HG03097 (cell line): ENCODE measurements at regions not wholly inside any gene's neighbourhood (a gene's known extent, or its start where the extent isn't known, plus 50 kb on each side); places are given as distances from the start of the nearest gene placed in this dataset.

Experiments used
- ATAC-seq: cut with Tn5 transposase; IDR thresholded peaks from one replicate; pipeline ENCODE4 v1.9.1; 2021; ENCODE audit not compliant: unreplicated experiment, low FRiP score

- ATAC-seq, result no peak
Measured at GRCh38 chr10:36345807-36346206, 703.7 kb upstream of the FZD8 start.

DNA sequence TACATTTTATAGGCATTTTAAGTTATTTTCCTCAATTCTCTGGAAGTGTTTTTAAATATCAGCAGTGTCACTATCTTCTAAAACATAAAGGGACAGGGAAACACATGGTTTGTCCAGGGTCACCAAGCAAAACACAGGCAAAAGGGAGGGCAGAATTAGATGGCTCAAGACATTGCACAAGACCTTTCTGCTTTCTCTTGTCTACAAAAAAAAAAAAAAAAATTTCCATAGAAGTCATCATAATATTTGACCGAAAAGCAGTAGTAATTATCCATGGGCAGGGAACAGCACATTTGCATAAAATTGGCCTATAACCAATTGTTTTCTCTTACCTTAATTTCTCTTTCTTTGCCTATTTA is 703.1 kb upstream of the FZD8 start:
- no peak for ATAC-seq

DNA sequence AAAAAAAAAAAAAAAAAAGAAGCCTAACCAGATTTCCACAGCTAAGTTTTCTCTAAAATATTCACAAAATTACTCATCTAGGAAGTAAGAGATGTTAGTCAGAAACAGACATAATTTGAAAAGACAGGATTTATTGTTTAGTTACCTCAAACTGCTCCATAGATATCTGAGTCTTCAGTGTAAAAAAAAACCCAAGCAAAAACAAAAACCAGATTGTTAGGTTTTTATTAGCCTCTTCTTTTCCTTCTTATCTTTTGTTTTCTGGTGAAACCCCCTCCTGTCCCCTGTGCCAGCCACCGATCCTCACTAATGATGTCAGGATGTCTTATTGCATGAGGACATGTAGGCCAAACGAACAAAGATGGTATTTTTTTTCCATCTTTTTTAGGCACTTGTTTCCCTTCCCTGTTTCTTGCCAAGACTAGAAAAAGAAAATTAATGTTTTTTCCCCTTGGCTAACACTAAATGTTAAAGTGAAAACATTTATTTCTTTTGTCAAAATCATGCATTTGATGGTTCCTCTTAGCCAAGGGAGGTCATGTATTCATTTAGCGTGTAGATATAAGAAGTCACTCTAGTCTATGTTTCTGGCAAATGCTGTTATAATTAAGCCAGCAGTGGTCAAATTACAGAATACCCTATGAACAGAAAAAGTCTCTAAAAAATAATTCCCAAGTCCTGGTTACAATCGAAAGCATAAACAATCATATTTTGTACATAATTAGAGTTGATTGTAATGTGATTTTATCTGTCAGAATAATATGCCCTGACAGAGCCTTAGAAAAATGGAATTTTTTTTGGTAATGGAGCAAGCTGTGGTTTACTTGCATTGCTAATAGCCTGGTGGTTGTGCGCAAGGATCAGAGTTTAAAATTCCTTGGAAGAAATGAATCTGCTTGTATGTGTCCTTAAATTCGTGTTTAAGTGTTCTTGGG is 702.4 kb upstream of the FZD8 start:
- ATAC-seq, result no peak

DNA sequence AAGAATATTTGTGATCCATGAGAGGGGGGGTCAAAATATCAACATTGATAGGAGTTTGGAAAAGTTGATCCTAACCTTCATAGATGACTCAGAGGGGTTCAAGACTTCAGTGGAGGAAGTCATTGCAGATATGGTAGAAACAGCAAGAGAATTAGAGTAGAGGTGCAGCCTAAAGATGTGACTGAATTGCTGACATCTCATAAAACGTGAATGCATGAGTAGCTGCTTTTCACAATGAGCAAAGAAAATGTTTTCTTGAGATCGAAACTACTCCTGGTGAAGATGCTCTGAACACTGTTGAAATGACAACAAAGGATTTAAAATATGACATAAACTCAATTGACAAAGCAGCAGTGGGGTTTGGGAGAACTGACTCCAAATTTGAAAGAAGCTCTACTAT is 700.7 kb upstream of the FZD8 start:
- no peak for ATAC-seq

DNA sequence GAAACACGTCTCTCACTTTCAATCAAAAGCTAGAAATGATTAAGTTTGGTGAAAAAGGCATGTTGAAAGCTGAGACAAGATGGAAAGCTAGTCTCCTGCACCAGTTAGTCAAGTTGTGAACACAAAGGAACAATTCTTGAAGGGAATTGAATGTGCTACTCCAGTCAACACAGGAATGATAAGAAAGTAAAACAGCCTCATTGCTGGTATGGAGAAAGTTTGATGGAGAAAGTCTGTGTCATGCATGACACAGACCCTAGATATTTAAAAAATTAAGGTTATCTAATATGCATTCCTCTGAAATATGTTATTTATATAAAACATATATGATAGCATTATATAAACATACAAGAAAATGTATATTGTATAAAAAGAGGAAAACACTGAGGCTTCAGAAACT is 699.4 kb upstream of the FZD8 start:
- ATAC-seq, result no peak

GRCh38 chr10:36336315-36336714 is 694.2 kb upstream of the FZD8 start:
- ATAC-seq, result no peak

GRCh38 chr10:36333446-36333845 is 691.4 kb upstream of the FZD8 start:
- no peak for ATAC-seq

DNA sequence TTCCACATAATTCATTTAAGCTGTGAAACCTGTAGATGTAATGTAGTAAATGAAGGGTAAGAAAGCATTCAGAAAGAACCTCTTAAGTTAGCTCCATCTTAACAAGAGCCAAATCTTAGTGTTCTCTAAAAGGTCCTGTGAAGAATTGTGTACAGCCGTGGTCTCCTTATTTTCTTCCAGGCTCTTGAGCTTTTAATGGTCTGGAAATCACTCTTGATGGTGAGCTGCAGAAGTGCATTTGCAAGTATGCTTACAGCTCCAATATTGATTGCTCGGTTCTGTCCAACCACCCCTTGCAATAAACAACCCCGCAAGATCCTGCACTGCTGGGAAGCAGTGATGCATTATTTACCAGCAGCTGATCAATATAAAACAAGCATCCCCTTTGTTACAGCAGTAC is 690.8 kb upstream of the FZD8 start:
- no peak for ATAC-seq

- no peak for ATAC-seq
Measured at GRCh38 chr10:36331121-36331520, 689.0 kb upstream of the FZD8 start.

DNA sequence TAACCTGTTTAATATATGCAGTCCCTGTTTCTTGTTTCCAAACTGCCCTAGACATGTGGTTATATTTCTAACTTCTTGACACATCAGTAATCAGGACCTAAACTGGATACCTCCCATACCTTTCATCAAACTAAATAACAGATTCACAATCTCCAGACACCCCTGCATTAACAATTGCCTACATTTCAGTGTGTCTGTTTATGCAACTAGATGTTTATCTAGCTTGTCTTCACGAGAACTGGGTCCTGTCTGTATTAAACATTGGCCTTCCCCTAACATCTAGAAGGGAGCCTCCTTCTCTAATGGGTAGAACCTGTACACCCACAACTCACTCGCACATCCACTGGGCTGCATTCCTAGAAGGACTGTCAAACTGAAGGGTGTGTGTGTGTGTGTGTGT is 683.7 kb upstream of the FZD8 start:
- ATAC-seq, result no peak

- no peak for ATAC-seq
Measured at GRCh38 chr10:36324831-36325230, 682.7 kb upstream of the FZD8 start.

DNA sequence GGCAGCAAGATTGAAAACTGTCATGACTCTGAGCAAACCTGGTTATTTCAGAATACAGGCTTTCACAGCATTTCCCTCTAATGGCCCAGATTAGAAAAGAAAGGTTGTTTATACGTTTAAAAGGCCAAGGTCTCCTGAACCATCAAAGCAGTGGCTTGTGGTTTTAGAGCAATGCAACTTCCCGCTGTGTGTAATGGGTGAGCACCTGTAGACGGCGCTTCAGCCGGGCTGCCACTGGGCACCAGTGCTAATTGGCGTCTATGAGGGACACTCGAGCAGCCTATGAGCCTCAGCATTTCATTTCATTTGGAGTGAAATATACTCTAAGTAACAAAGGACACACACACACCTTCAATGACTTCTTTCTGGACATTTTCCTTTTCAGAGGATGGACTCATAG is 671.0 kb upstream of the FZD8 start:
- ATAC-seq, result no peak

DNA sequence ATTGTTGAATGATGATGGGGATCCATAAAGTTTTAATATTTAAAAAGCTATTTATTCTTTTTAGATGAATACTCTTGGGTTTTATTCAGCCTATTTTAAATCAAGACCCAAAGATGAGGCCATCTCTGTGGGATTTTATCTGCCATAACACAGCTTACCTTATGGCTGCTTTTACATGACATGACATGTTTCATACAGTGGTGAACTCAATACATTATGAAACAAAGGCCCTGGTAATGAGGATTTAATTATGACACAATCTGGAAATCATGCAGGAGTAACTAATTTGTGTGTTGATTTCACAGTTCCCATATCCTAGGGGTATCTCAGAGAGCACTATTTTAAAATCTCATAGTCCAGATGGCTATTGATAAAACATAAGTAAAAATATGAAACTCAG is 661.8 kb upstream of the FZD8 start:
- ATAC-seq, result no peak

DNA sequence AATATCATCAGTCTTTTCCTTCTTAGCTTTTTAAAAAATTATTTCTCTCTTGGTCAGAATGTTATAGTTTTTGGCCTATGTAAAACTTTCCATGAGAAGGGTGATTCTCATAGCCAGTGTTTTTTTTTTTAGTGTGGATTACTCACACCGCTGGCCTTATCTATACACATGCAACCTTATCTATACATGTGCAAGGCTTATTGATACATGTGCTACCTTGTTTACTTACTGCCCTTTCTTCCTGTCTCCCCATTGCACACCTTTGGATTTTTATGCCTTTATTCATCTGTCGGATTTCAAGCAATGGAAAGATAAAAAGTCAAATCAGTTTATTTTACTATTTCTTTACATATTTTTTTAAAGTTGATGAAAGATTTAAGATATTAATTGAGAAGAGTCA is 660.0 kb upstream of the FZD8 start:
- ATAC-seq, result no peak

GRCh38 chr10:36301539-36301938 is 659.4 kb upstream of the FZD8 start:
- ATAC-seq, result no peak

- no peak for ATAC-seq
Measured at GRCh38 chr10:36301139-36301538, 659.0 kb upstream of the FZD8 start.

GRCh38 chr10:36283827-36284226 is 641.7 kb upstream of the FZD8 start:
- ATAC-seq, result no peak

- no peak for ATAC-seq
Measured at GRCh38 chr10:36281831-36282331, 639.8 kb upstream of the FZD8 start.

DNA sequence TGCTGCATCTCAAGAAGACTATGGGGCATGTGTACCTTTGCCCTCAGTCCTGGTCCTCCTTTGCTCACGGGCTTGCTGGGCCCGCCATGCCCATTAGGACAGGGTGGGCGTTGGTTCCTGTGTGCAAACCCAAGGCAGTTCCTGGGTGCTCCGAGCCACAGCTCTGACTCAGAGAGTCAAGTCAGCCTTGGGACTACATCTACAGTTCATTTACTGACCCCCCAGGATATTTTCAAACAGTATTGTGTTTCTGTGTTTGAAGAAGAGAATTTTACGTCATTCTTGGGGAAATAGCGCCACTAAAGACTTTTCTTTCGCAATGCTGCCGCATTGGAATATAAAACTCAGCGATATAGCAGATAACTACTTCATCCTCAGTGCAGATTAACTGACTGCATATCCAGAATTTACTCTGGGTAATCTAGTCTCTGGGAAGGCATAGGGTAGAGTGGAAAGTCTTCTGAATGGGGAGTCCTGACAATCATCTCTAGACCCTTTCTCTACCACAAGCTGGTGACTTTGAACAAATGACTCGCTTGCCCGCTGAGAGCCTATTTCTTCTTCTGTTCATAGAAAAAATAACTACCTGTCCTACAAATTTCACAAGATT is 638.9 kb upstream of the FZD8 start:
- ATAC-seq, result no peak

DNA sequence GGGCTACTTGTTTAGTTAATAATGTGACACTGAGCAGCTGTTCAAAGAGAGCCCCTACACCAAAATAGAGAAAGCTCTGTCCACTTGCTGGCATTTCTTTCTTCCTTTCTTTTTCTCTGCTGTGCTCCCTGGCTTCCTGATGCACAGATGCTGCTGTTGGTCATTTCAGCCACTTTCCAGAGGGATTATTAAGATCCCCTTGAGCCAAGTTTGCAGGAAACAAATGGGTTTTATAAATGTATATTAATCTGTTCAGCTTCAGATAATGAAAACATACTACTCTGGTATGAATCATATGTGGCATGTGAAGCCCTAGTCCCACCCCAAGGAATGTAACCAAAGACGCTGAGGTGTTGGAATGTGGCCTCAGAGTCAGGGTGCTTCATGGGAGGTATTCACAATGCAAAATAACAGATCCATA is 638.2 kb upstream of the FZD8 start:
- ATAC-seq, result no peak

- ATAC-seq, result no peak
Measured at GRCh38 chr10:36278176-36278575, 636.1 kb upstream of the FZD8 start.

- ATAC-seq, result no peak
Measured at GRCh38 chr10:36277459-36277858, 635.4 kb upstream of the FZD8 start.
